ENCODE measurements at regions not wholly inside any gene's neighbourhood (a gene's known extent, or its start where the extent isn't known, plus 50 kb on each side); places are given as distances from the start of the nearest gene placed in this dataset.
"Not testable (repeated sequence)": the region's sequence is repeated elsewhere in the genome, so short reads cannot be mapped to it uniquely, and the experiment has no call there.

DNA sequence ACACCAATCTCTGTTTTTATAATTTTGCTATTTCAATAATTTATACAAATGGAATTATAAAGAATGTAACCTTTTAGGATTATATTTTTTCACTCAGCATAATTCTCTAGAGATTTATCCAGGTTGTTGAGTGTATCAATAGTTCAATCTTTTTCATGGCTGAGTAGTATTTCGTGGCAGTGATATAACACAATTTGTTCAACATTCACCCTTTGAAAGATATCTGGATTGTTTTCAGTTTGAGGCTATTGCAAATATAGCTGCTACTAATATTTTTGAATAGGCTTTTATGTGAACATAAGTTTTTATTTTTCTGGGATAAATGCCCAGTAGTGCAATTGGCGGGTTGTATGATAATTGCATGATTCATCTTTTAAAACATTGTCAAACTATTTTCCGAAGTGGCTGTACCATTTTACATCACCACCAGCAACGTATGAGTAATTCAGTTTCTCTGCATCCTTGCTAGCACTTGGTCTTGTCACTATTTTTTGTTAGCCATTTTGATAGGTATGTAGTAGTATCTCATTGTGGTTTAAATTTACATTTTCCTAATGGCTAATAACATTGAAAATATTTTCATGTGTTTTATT lies 55.6 kb upstream of the ABCD3 start:
- no peak for DNase-seq (ENCODE audit: low read depth, low spot score)

DNA sequence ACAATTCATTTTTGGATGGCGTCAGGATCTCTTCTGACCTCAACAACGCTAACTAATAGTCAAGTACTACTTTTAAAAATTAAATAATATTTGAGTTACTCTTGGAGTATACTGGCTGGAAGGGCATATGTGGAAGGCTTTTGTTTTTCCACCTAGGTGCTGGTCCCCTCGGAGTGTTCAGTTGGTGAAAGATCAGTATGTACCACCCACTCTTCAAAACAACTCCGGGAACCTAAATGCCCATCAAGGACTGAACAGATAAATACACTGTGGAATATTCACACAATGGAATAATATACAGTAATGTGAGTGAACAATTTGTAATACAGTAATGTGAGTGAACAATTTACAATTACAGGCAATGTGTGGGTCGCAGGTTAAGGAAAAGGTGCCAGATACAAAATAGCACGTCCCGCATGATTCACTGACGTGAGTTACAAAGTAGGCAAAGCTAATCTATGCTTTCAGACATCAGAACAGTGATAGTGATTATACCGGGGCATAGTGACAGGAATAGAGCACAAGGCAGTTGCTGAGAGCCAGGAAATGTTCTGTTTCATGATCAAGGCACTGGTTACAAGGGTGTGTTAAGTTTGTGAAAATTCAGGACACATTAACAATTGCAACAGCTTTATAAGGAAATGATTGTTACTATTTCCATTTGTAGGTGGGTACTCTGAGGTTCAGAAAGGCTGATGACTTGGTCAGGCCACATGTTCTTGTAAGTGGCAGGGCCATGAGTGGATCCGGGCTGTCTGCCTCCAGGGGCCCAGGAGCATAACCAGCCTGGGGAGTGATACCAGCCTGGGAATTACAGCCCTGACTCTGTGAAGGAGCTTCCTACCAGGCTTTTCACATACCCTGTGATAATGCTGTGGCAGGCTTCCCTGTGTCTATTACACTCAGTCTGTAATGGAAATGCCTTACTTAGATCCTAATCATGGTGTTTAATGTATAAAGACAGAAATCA lies 59.3 kb upstream of the ABCD3 start:
- DNase-seq (ENCODE audit: low read depth, low spot score): no peak

DNA sequence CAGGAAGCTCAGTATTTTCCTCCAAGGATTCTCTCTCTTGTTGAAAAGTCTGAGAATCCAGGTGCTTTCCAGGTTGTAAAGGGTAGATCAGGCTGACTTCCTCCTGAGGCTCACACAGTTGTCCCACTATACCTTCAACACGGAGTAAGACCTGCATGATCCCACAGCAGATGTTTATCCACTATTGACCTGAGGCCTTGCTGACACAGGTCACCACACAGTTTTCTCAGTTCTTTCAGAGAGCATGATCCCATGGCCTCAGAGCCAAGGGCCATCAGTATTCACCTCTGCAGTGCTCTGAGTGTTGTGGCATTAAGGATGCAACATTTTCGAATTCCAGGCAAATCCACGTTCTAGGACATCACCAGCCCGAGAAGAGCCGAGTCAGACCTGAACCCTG lies 60.5 kb upstream of the ABCD3 start:
- no peak for DNase-seq (ENCODE audit: low read depth, low spot score)

DNA sequence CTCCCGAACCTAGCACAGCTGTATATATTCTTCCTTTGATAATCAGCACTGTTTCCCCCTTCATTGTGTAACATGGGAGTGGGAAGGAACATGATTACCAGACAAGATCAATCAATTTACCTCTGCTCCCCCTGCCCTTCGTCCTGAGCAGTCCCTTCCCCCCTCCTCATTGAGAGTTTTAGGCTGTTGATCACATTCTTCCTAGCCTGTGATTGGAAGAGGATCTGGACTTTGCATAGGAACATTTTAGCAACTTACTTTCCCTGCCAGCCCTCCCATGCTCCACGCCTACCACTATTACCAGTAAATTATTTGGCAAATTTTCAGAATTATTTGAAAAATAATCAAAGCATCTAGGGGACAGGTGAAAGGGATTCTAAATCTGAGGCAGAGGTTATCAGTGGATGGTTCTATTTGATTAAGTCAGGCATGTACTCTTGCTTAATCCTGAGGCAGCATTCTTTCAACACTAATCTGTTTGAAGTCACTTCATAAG lies 62.7 kb upstream of the ABCD3 start:
- no peak for DNase-seq (ENCODE audit: low read depth, low spot score)

DNA sequence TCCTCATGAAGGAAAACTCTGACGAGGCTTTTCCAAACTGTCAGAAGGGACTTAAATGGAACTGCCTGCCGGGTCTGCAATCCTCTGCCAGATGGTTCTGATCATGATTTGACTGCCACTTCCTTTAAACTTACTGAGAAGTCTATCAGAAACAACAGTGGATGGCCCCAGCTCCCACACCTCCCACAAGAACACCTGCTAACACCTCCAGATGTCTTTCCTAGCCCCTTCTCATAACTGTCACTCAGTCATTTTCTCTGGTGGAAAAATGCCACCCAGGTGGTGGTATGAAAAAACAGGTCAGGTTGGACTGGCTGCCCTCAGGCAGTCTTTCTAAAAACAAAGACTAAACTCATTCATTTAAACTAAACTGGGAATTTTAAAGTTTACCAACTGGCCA lies 66.7 kb upstream of the ABCD3 start:
- DNase-seq (ENCODE audit: low read depth, low spot score): no peak

DNA sequence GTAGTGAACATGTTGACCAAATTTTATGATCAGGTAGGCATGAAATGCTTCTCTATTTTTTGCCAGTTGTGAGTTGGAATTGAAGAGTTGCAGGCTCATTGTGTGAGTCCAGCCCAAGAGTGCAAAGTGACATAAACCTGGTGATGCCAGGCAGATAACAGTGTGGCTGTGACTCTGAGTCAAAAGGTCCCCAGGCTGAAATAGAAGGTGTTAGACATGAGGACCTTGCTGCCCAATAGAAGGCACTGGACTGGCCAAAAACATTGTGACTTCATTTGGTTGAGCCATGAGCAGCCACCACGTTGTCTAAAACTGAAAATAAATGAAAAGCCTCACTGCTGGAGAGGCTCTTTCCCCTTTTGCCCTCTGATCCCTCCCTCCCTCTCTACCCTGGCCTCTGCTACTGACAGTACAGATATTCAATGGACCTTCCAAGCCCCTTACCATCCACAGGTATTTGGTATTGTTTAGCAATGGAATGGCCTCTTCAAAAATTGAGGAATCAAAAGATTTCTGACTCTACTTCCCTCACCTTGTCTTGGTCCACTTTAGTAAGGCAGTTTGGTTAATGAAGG lies 67.8 kb upstream of the ABCD3 start:
- no peak for DNase-seq (ENCODE audit: low read depth, low spot score)

DNA sequence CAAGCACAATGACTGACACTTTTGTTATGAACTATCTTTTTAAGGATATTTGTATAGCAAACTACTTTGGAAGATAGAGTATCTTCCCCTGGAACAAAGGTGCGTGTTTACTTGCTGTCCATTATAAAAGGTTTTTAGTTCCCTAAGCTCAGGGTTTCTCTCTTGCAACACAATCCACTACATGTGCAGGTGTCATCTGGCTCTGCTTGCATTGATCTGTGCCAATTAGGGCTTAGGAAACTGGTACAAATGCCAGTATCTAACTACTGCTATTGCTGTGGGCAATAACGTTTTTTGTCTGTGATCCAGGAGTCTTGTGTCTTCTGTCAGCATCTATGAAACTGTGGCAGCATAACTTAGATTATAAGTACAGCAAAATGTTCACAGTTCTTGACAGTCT lies 68.3 kb upstream of the ABCD3 start:
- no peak for DNase-seq (ENCODE audit: low read depth, low spot score)

DNA sequence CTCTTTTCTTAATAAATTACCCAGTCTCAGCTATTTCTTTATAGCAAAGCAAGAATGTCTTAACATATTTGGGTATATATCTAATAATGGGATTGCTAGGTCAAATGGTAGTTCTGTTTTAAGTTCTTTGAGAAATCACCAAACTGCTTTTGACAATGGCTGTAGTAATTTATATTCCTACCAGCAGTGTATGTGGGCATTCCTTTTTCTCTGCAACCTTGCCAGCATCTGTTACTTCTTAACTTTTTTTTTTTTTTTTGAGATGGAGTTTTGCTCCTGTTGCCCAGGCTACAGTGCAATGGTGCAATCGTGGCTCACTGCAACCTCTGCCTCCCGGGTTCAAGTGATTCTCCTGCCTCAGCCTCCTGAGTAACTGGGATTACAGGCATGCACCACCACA lies 69.8 kb upstream of the ABCD3 start:
- DNase-seq (ENCODE audit: low read depth, low spot score): not testable (repeated sequence)

DNA sequence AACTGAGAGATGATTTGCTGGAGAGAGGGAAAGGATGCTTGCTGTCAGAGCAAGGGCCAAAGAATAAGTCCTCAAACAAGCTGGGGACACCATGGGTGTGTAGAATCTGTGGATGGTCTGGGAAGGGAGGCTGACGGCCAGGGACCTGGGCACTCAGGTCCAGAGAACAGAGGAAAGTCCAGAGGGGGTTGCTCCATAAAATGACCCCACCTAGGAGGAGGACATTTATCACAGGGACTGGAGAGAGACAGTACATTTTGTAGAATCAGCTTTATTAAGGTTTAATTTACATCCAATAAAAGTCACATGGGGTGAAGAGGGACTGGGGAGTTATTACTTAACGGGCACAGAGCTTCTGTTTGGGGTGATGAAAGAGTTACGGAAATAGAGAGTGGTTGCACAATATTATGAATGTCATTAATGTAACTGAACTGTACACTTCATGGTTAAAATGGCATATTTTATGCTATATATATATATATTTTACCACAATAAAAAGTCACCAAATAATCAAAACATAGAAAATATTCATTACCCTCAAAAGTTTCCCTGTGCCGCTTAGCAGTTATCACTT lies 73.0 kb upstream of the ABCD3 start:
- no peak for DNase-seq (ENCODE audit: low read depth, low spot score)

DNA sequence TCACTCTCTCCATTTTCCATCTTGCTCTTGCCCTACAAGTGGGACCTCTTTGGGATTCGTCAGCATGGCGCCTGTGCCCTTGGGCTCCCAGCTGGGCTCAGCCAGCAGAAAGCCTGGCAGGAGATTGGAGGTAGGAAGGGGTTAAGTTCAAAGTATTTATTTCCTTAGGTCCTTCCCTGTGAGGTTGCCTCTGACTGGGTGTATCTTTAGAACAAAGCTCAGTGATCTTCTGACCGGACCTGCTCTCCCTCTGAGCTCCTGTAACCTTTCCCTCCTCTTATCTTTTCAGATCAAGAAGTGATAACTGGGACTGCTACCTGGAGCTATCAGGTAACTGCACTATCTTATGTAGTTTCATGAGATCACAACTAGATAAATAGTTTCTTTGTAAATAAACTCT lies 75.8 kb upstream of the ABCD3 start:
- DNase-seq (ENCODE audit: low read depth, low spot score): peak; percentile 39

DNA sequence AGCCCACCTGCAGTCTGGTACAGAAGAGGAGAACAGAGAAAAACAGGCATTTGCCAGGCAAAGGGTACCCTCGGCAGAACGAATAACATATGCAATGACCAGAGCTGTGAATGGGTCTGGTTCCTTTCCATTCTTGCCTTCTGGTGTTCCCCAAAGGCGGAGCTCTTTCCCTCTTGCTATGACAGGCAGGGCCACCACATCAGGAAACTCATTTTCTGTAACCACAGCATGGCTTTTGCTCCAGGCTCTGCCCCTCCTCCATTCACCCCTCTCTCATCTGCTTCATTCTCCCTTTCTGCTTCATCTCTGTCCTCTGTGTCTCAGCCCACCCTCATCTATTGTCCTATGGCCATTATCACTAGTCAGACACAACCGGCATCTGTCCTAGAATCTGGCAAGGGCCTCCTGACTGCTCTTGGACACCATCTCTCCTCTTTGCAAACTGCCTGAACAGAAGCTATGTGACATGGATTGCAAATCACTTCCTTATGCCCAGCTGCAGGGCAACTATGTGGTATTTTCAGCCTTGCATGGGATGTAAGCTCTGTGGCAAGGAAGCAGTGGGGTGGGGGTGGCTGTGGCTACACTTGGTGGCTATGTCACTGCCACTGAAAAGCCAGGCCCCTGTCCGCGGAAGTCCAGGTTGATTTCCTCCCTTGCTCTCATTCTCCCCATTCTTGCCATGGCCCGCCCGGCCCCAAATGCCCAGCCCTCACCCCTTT lies 78.8 kb upstream of the ABCD3 start:
- peak; percentile 37 for DNase-seq (ENCODE audit: low read depth, low spot score)

DNA sequence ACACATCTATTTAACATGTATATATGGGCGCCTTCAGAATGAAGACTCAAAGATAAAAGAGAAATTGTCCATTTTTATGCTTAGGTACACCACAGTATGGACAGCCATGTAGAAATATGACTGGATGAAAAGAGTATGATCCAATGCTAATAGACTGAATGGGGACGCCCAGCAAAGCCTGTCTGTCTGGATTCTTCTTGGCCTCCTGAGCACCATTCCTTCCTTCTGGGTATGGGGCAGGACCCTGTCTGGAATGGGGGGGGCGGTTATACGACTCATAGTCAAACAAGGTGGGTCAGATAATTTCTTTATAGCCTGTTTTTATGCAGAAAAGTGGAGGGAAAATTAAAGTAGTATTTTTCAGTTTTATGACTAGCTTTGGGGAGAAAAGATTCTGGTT lies 81.2 kb upstream of the ABCD3 start:
- peak; percentile 24 for DNase-seq (ENCODE audit: low read depth, low spot score)

DNA sequence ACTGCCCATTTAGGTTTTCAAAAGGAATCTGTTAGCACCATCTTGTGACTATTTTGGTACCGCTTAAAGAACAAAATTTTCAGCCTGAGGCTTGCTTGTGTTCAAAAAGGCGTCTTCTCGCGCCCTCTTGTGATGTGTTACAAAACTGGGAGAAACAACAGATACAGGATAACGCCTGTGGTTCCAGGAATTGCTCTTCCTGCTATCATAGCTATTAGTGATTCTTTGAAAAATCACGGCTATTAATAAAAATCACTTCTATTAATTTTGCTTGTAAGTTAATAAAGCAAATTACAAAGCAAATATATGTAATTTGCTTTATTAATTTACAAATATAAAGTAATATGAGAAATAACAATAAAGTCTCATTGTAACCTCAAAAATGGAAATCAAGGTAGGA lies 82.2 kb upstream of the ABCD3 start:
- peak; percentile 82 for DNase-seq (ENCODE audit: low read depth, low spot score)

DNA sequence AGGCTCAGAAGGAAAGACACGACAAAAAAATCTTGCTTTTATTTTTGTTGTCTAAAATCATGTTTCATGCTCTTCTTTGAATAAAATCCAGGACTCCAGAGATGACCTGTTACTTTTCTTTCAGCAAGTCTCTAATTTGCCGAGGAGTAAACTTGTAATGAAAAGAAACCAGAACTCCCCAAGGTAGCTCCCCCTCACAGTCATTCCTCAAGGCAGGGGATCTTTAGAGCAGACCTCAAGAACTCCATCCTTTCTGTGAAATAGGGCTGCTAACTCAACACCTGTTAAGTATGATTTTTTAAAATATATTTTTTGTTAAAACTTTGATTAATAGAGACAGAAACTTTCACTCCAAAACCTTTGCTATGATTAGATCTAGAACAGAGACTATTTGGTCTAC lies 82.7 kb upstream of the ABCD3 start:
- no peak for DNase-seq (ENCODE audit: low read depth, low spot score)

DNA sequence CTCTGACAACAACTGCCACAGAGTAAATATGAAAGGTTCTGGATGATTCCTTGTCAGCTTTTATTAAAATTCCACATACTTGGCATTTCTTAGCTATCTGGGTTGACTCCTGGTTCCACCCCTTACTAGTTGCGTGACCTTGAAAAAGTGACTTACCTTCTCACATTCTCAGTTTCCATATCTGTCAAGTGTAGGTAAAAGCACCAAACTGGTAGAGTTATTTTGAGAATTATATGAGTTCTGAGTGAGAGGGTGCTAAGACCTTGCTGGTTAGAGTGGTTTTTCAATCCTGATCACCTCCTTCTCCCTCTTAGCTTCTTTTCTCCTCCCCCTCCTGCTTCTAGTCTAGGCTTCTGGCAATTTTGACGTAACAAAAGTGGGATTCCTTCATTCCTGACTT lies 83.4 kb upstream of the ABCD3 start:
- DNase-seq (ENCODE audit: low read depth, low spot score): no peak

DNA sequence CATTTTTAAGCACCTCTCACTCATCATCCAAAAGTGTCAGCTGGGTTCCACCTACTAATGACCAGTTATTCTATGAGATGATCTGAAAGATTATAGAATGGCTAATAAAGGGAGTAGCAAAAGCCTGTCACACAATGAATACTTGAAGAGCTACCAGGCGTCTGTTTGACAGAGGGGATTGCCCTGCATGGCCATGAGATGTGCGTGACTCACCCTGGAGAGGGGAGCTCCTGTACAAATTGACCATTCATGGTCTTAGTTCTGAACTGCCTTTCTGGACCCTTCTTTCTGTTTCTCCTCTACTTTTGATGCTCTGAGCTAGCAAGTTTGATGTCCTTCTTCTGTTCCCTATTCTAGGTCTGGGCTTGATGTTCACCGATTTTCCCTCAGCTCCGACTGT lies 85.2 kb upstream of the ABCD3 start:
- no peak for DNase-seq (ENCODE audit: low read depth, low spot score)

DNA sequence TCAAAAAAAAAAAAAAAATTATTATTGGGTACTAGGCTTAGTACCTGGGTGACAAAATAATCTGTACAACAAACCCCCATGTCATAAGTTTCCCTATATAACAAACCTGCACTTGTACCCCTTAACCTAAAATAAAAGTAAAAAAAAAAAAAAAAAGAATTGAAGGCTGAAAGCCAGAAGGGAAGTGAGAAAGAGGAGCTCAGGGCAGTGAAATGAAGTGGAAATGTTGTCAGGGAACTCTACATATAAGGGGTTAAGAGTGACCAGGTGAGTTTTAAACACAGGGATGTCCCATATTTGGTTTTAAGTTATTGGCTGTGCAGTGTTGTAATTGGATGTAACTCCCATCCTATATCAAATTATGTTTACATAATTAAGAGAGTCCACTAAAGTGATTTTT lies 85.7 kb upstream of the ABCD3 start:
- DNase-seq (ENCODE audit: low read depth, low spot score): no peak

DNA sequence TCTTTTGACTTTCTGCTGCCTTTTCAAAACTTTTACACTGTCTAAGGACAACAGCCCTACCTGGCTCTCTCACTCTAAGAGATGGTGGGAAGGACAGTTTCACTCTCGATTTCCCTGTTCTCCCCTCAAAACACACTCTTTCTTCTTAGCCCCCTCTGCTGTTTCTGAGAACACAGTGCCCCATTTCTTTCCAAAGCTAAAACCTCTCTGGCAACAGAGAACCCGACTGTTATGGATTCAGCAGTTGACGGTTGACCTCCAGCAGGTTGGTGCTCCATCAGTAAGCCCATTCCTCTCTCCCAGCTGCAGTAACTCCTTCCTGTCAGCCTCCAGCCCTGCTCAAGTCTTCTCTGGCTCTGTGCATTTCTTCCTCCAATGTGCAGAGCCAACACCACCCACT lies 88.2 kb upstream of the ABCD3 start:
- peak; percentile 50 for DNase-seq (ENCODE audit: low read depth, low spot score)

DNA sequence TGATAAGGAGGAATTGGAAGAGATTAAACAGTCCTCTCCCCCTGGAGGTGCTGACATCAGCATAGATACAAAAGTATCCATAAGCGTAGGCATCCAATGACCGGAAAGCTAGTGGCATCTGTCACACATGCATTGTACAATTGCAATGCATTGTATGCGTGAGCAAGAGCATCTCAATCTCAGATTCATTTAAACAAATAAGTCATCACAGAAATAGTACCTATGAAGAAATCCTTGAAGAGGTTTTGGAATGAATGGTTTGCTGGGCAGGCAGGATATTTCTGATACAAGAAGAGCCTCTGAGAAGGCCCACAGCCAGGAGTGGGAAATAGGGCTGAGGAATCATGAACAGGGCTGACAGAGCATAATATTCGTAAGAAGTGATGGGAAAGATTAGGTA lies 88.9 kb upstream of the ABCD3 start:
- no peak for DNase-seq (ENCODE audit: low read depth, low spot score)

DNA sequence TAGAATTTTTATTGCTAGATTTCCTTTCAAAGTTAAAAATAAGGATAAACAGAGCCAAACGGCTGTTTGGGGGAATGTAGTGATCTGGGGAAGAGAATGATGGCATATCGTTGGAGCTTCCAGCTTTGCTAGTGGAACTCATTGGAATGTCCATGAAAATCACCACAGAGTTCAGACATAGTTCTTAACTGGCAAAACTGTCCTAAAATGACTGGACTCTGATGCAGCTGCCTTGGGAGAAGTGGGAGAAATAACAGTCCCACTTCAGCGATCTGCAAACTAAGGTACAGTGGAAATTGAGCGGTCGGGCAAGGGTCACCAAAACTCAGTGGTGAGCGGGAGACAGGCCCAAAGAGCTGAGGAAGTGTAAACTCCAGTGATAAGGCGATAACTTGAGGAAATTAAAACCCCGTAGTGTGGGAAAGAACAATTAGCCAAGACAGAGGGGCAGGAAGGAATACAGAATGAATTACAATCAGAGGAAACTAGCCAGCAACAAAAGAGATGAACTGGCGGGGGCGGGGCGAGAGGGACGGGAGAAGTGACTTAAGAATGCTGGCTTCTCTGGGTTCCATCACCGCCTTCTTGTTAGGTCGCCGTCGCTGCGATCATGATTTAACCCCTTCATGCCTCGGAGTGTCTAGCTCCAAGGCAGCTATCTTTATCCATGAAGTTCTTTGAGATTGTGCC lies 89.8 kb upstream of the ARHGAP29 start:
- peak; percentile 87 for DNase-seq (ENCODE audit: low read depth, low spot score)

DNA sequence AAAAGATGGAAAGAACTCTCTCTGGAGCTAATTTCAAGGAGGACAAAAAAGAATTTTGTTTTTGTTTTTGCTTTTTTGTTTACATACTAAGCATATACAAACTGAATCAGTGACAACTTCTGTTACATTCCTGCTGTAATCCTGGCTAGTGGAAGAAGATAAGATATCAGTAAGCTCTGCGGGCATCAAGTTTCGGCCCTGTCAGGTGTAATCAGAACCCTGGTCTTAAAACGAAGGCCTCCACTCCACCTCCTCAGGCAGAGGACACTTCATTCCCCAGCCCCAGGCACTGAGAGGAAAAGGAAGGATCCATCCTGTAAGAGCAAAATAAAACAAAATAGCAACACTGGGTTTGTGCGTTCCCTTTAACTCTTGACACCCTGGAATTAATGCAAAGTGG lies 88.9 kb upstream of the ARHGAP29 start:
- peak; percentile 79 for DNase-seq (ENCODE audit: low read depth, low spot score)

Measured in ELF-1 (cell line).